GM18858 (cell line): ENCODE measurements at regions not wholly inside any gene's neighbourhood (a gene's known extent, or its start where the extent isn't known, plus 50 kb on each side); places are given as distances from the start of the nearest gene placed in this dataset.

Experiments
- ATAC-seq: cut with Tn5 transposase; IDR thresholded peaks from one replicate; pipeline ENCODE4 v1.9.1; 2021; ENCODE audit not compliant: unreplicated experiment

GRCh38 chr13:58043971-58044370 is 412.4 kb downstream of the PCDH17 start:
- ATAC-seq: no peak

- ATAC-seq: no peak
These were observed 417.1 kb downstream of the PCDH17 start for GRCh38 chr13:58048670-58049069.

- ATAC-seq: no peak
These were observed 419.9 kb downstream of the PCDH17 start for GRCh38 chr13:58051396-58051795.

GRCh38 chr13:58051807-58052375 is 420.3 kb downstream of the PCDH17 start:
- ATAC-seq: no peak

- no peak for ATAC-seq
These were observed 424.9 kb downstream of the PCDH17 start for GRCh38 chr13:58056426-58056825.

GRCh38 chr13:58059624-58060023 is 428.1 kb downstream of the PCDH17 start:
- ATAC-seq: no peak

- ATAC-seq: no peak
These were observed 449.3 kb downstream of the PCDH17 start for GRCh38 chr13:58080806-58081205.

- ATAC-seq: no peak
These were observed 449.8 kb downstream of the PCDH17 start for GRCh38 chr13:58081301-58081820.

- no peak for ATAC-seq
These were observed 451.5 kb downstream of the PCDH17 start for GRCh38 chr13:58083064-58083463.

- ATAC-seq: no peak
These were observed 453.7 kb downstream of the PCDH17 start for GRCh38 chr13:58085274-58085673.

- peak; percentile 61 for ATAC-seq
These were observed 454.3 kb downstream of the PCDH17 start for GRCh38 chr13:58085819-58086218.

GRCh38 chr13:58087566-58087965 is 456.0 kb downstream of the PCDH17 start:
- no peak for ATAC-seq

GRCh38 chr13:58093394-58093793 is 461.9 kb downstream of the PCDH17 start:
- ATAC-seq: no peak

GRCh38 chr13:58097831-58098230 is 466.3 kb downstream of the PCDH17 start:
- ATAC-seq: no peak

GRCh38 chr13:58119351-58119750 is 487.8 kb downstream of the PCDH17 start:
- ATAC-seq: no peak

- ATAC-seq: no peak
These were observed 488.3 kb downstream of the PCDH17 start for GRCh38 chr13:58119804-58120203.

- no peak for ATAC-seq
These were observed 495.0 kb downstream of the PCDH17 start for GRCh38 chr13:58126496-58126895.

GRCh38 chr13:58134012-58134411 is 502.5 kb downstream of the PCDH17 start:
- no peak for ATAC-seq

GRCh38 chr13:58134525-58134924 is 503.0 kb downstream of the PCDH17 start:
- ATAC-seq: no peak

- ATAC-seq: no peak
These were observed 511.4 kb downstream of the PCDH17 start for GRCh38 chr13:58142952-58143351.

GRCh38 chr13:58144616-58145015 is 513.1 kb downstream of the PCDH17 start:
- no peak for ATAC-seq

- ATAC-seq: no peak
These were observed 519.9 kb downstream of the PCDH17 start for GRCh38 chr13:58151452-58151851.

GRCh38 chr13:58160980-58161379 is 529.4 kb downstream of the PCDH17 start:
- ATAC-seq: no peak
